Neural cell (in vitro differentiated cells): ENCODE measurements at regions not wholly inside any gene's neighbourhood (a gene's known extent, or its start where the extent isn't known, plus 50 kb on each side); places are given as distances from the start of the nearest gene placed in this dataset.

Source experiments
- H2AFZ ChIP-seq: fragments of 200-600, 300-800 bp; sonication (generic), shearing (Covaris generic); 2 replicates; pipeline ENCODE4 v1.6.0; 2014; ENCODE audit warnings: low read depth, mild to moderate bottlenecking, antibody characterized with exemption, low read length, moderate library complexity
- H3F3A ChIP-seq: fragments of 200-600 bp; shearing (Covaris generic); 2 replicates; pipeline ENCODE4 v1.6.1; 2016; ENCODE audit warnings: mild to moderate bottlenecking, moderate library complexity, mixed read lengths, antibody characterized with exemption, low read length; ENCODE audit not compliant: insufficient read depth, poor library complexity, severe bottlenecking
- H3K27ac ChIP-seq: fragments of 200-600, 300-800 bp; sonication (generic), shearing (Covaris generic); 2 replicates; pipeline ENCODE4 v1.5.1; 2014; ENCODE audit warnings: mild to moderate bottlenecking, low read length, moderate library complexity
- H3K27me3 ChIP-seq: fragments of 300-800, 200-600 bp; sonication (generic), shearing (Covaris generic); 2 replicates; pipeline ENCODE4 v1.6.0; 2014; ENCODE audit warnings: mild to moderate bottlenecking, low read depth, low read length, moderate library complexity; ENCODE audit not compliant: insufficient read depth
- H3K36me3 ChIP-seq: fragments of 300-800, 200-600 bp; sonication (generic), shearing (Covaris generic); 2 replicates; pipeline ENCODE4 v1.5.1; 2014; ENCODE audit warnings: mild to moderate bottlenecking, antibody characterized with exemption, low read length, moderate library complexity; ENCODE audit not compliant: insufficient read depth
- H3K4me2 ChIP-seq: fragments of 300-800, 200-600 bp; sonication (generic), shearing (Covaris generic); 2 replicates; pipeline ENCODE4 v1.6.0; 2014; ENCODE audit warnings: mild to moderate bottlenecking, low read length
- H3K4me3 ChIP-seq: fragments of 300-800, 200-600 bp; sonication (generic), shearing (Covaris generic); 2 replicates; pipeline ENCODE4 v1.5.1; 2014; ENCODE audit warnings: mild to moderate bottlenecking, low read length, moderate library complexity
- H3K79me2 ChIP-seq: fragments of 200-600 bp; shearing (Covaris generic); replicated peaks from 2 replicates; pipeline ENCODE4 v1.6.0; 2014; ENCODE audit warnings: mild to moderate bottlenecking, low read length, moderate library complexity; ENCODE audit not compliant: insufficient read depth
- H3K9ac ChIP-seq: fragments of 300-800, 200-600 bp; sonication (generic), shearing (Covaris generic); 2 replicates; pipeline ENCODE4 v1.6.1; 2016; ENCODE audit warnings: mild to moderate bottlenecking, low read length, mixed read lengths
- H3K9me2 ChIP-seq: fragments of 200-600 bp; shearing (Covaris generic); 2 replicates; pipeline ENCODE4 v1.6.1; 2016; ENCODE audit warnings: mild to moderate bottlenecking, low read length, mixed read lengths; ENCODE audit not compliant: insufficient read depth
- H3K9me3 ChIP-seq: fragments of 200-600, 300-800 bp; sonication (generic), shearing (Covaris generic); 2 replicates; pipeline ENCODE4 v1.6.1; 2016; ENCODE audit warnings: mild to moderate bottlenecking, mixed run types, low read length, moderate library complexity, mixed read lengths
- H4K20me1 ChIP-seq: fragments of 200-600 bp; shearing (Covaris generic); 2 replicates; pipeline ENCODE4 v1.6.1; 2016; ENCODE audit warnings: mild to moderate bottlenecking, mixed run types; ENCODE audit not compliant: insufficient read depth
- EP300 ChIP-seq: fragments of 450-650 bp; conservative IDR thresholded peaks from 2 replicates; pipeline ENCODE4 v1.6.1; 2014; ENCODE audit warnings: antibody characterized with exemption, mild to moderate bottlenecking, moderate library complexity; ENCODE audit not compliant: poor library complexity, severe bottlenecking
- EZH2 ChIP-seq: fragments of 200-600, 300-800 bp; shearing (Covaris generic), sonication (generic); IDR thresholded peaks from 2 replicates; pipeline ENCODE4 v1.6.1; 2014; ENCODE audit warnings: antibody characterized with exemption, low read length, borderline replicate concordance, mild to moderate bottlenecking; ENCODE audit not compliant: insufficient read depth, poor library complexity, severe bottlenecking
- MXI1 ChIP-seq: fragments of 450-650 bp; conservative IDR thresholded peaks from 2 replicates; pipeline ENCODE4 v1.6.1; 2014; ENCODE audit warnings: antibody characterized with exemption, mild to moderate bottlenecking; ENCODE audit not compliant: poor library complexity, severe bottlenecking
- POLR2AphosphoS5 ChIP-seq: IDR thresholded peaks from 2 replicates; pipeline ENCODE4 v1.6.1; 2012
- RAD21 ChIP-seq: fragments of 450-650 bp; conservative IDR thresholded peaks from 2 replicates; pipeline ENCODE4 v1.6.1; 2014; ENCODE audit warnings: antibody characterized with exemption, mild to moderate bottlenecking, moderate library complexity
- SMC3 ChIP-seq: fragments of 450-650 bp; conservative IDR thresholded peaks from 2 replicates; pipeline ENCODE4 v1.6.1; 2014; ENCODE audit warnings: antibody characterized with exemption, mild to moderate bottlenecking, moderate library complexity; ENCODE audit not compliant: poor library complexity
- TAF1 ChIP-seq: IDR thresholded peaks from 2 replicates; pipeline ENCODE4 v1.6.1; 2012; ENCODE audit warnings: low read depth
- TF ChIP-seq, protein P1 (sequence below): fragments of 450-650 bp; IDR thresholded peaks from 2 replicates; pipeline ENCODE4 v1.5.1; 2014; ENCODE audit warnings: antibody characterized with exemption, mild to moderate bottlenecking, moderate library complexity; ENCODE audit not compliant: poor library complexity, severe bottlenecking
- TF ChIP-seq, protein P2 (sequence below): IDR thresholded peaks from 2 replicates; pipeline ENCODE4 v1.6.1; 2012; ENCODE audit warnings: borderline replicate concordance

GRCh38 chr3:111324645-111325044 is 217.4 kb upstream of the CD96 start:
- Histone ChIP-seq H3F3A (no peaks in the 10 kb centered on the region), H3K4me3 (no peak overlapping the region), H3K9ac (no peak overlapping the region), H4K20me1 (no peaks in the 10 kb centered on the region), H3K27me3 (no peaks in the 10 kb centered on the region), H3K36me3 (no peaks in the 10 kb centered on the region), H2AFZ (no peak overlapping the region), H3K27ac (no peak overlapping the region), H3K9me3 (no peaks in the 10 kb centered on the region), H3K4me2 (no peak overlapping the region), H3K79me2 (no peaks in the 10 kb centered on the region), H3K9me2 (no peaks in the 10 kb centered on the region)
- no peak for TF ChIP-seq SMC3
- TF ChIP-seq, protein P1, sequence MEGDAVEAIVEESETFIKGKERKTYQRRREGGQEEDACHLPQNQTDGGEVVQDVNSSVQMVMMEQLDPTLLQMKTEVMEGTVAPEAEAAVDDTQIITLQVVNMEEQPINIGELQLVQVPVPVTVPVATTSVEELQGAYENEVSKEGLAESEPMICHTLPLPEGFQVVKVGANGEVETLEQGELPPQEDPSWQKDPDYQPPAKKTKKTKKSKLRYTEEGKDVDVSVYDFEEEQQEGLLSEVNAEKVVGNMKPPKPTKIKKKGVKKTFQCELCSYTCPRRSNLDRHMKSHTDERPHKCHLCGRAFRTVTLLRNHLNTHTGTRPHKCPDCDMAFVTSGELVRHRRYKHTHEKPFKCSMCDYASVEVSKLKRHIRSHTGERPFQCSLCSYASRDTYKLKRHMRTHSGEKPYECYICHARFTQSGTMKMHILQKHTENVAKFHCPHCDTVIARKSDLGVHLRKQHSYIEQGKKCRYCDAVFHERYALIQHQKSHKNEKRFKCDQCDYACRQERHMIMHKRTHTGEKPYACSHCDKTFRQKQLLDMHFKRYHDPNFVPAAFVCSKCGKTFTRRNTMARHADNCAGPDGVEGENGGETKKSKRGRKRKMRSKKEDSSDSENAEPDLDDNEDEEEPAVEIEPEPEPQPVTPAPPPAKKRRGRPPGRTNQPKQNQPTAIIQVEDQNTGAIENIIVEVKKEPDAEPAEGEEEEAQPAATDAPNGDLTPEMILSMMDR, result no peak
- no peak for TF ChIP-seq RAD21
- TF ChIP-seq, protein P2, sequence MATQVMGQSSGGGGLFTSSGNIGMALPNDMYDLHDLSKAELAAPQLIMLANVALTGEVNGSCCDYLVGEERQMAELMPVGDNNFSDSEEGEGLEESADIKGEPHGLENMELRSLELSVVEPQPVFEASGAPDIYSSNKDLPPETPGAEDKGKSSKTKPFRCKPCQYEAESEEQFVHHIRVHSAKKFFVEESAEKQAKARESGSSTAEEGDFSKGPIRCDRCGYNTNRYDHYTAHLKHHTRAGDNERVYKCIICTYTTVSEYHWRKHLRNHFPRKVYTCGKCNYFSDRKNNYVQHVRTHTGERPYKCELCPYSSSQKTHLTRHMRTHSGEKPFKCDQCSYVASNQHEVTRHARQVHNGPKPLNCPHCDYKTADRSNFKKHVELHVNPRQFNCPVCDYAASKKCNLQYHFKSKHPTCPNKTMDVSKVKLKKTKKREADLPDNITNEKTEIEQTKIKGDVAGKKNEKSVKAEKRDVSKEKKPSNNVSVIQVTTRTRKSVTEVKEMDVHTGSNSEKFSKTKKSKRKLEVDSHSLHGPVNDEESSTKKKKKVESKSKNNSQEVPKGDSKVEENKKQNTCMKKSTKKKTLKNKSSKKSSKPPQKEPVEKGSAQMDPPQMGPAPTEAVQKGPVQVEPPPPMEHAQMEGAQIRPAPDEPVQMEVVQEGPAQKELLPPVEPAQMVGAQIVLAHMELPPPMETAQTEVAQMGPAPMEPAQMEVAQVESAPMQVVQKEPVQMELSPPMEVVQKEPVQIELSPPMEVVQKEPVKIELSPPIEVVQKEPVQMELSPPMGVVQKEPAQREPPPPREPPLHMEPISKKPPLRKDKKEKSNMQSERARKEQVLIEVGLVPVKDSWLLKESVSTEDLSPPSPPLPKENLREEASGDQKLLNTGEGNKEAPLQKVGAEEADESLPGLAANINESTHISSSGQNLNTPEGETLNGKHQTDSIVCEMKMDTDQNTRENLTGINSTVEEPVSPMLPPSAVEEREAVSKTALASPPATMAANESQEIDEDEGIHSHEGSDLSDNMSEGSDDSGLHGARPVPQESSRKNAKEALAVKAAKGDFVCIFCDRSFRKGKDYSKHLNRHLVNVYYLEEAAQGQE, result no peak
- TF ChIP-seq EP300, result no peak
- TF ChIP-seq POLR2AphosphoS5, result no peak
- no peak for TF ChIP-seq EZH2
- no peak for TF ChIP-seq MXI1
- TF ChIP-seq TAF1, result no peak

DNA sequence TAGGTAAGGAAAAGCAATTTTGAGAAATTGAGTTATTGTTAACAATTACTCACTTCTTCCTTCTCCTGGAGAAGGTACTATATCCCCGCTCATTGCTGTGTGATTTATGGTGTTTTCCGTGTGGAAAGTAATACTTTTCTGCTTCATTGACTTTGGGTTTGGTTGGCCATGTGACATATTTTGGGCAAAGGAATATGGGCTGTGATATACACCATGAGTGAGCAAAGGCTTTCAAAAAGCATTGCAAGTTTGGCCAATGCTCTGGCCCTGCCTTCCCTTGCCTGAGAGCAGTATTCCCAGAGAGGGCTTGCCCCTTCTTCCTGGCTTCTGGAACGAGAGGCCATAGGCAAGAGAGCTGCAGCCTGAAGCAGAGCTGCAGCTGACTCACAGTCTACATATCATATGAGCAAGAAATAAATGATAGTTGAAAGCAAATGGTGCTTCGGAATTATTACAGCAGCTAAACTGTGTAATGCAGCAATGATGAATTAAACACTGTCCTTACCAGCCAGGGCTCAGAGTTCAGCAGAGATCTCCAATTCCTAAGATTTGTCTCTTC is 216.8 kb upstream of the CD96 start:
- H3K4me3 ChIP-seq, result no peak overlapping the region
- H3K79me2 ChIP-seq, result no peaks in the 10 kb centered on the region
- no peak overlapping the region for H3K9ac ChIP-seq
- no peaks in the 10 kb centered on the region for H3K36me3 ChIP-seq
- no peak overlapping the region for H3K27ac ChIP-seq
- H3K9me3 ChIP-seq, result no peaks in the 10 kb centered on the region
- H3F3A ChIP-seq, result no peaks in the 10 kb centered on the region
- H3K9me2 ChIP-seq, result no peaks in the 10 kb centered on the region
- no peaks in the 10 kb centered on the region for H4K20me1 ChIP-seq
- no peaks in the 10 kb centered on the region for H3K27me3 ChIP-seq
- no peak overlapping the region for H2AFZ ChIP-seq
- no peak for TF ChIP-seq POLR2AphosphoS5
- no peak for TF ChIP-seq SMC3
- no peak for TF ChIP-seq TAF1
- no peak for TF ChIP-seq EP300
- TF ChIP-seq EZH2, result no peak
- TF ChIP-seq, protein P2, result no peak
- TF ChIP-seq RAD21, result no peak
- TF ChIP-seq MXI1, result no peak
- TF ChIP-seq, protein P1, result no peak
- no peak overlapping the region for H3K4me2 ChIP-seq
